Right lobe of liver (tissue), 6 donors: ENCODE measurements at regions not wholly inside any gene's neighbourhood (a gene's known extent, or its start where the extent isn't known, plus 50 kb on each side); places are given as distances from the start of the nearest gene placed in this dataset.

Experiments
- ATAC-seq, 4 donors: fragments of 200-7000 bp; cut with Tn5 transposase; one replicate each; pipeline ENCODE4 v1.9.1; 2020; ENCODE audit warnings: mild to moderate bottlenecking in 4 of 4, moderate library complexity in 4 of 4
- DNase-seq, 3 donors: peaks; one replicate each; pipeline ENCODE4 v3.0.0-alpha.2; 2020
- H3K27ac ChIP-seq, 3 donors: fragments of 200-600 bp; one replicate each; pipeline ENCODE4 v1.8.0; 2022
- H3K27me3 ChIP-seq, 2 donors: fragments of 200-600 bp; one replicate each; pipeline ENCODE4 v1.8.0; 2022
- H3K36me3 ChIP-seq, 4 donors: fragments of 200-600 bp; sonication (generic) in 1 of 4; one replicate each; pipeline versions ENCODE4 v1.5.1 to v1.8.0; 2017 to 2022; ENCODE audit warnings: control low read depth in 1 of 4
- H3K4me1 ChIP-seq, 4 donors: fragments of 200-600 bp; sonication (generic) in 1 of 4; one replicate each; pipeline versions ENCODE4 v1.5.1 to v1.8.0; 2017 to 2022; ENCODE audit warnings: control low read depth in 1 of 4
- H3K4me3 ChIP-seq, 3 donors: fragments of 200-600 bp; one replicate each; pipeline ENCODE4 v1.8.0; 2022
- H3K9me3 ChIP-seq, 4 donors: fragments of 200-600 bp; sonication (generic) in 1 of 4; one replicate each; pipeline versions ENCODE4 v1.5.1 to v1.8.0; 2017 to 2022; ENCODE audit warnings: control low read depth in 1 of 4
- CTCF ChIP-seq, 4 donors: fragments of 200-600 bp in 3 of 4; fragments of 450-650 bp in 1 of 4; IDR thresholded peaks; one replicate each; pipeline versions ENCODE4 v1.5.1 to v1.8.0; 2016 to 2022; ENCODE audit warnings: antibody characterized with exemption in 4 of 4, mild to moderate bottlenecking in 2 of 4
- POLR2A ChIP-seq: fragments of 450-650 bp; IDR thresholded peaks from one replicate; pipeline ENCODE4 v1.6.1; 2017; ENCODE audit warnings: antibody characterized with exemption, mild to moderate bottlenecking
- WGBS: methylation state at CpG from one replicate; pipeline ENCODE4 v1.1.6; 2018; ENCODE audit warnings: low coverage, low lambda C conversion rate; ENCODE audit not compliant: insufficient coverage; ENCODE audit errors: missing lambda C conversion rate; 5-methylcytosine and 5-hydroxymethylcytosine counted together
- intact Hi-C, 2 donors: fragments of 100-400 bp; cut with DNase I; formaldehyde crosslinking; loops; one replicate each; pipeline versions ENCODE4 v1.11.2 to v1.14.1; 2022
- donor health status: DM: no; HTN: yes; CAD: no.
- donor health status: DM: no; HTN: no; CAD: no.
- donor health status: DM: no; HTN: no; CAD: no.
- donor health status: DM: no; HTN: yes; CAD: no.
- donor health status: DM: no; HTN: yes; CAD: no.

- DNase-seq (no peak), ATAC-seq (no peak)
- TF ChIP-seq CTCF (IDR thresholded peaks at IDR 0.05) (no peak), POLR2A (no peak)
- Histone ChIP-seq H3K4me3 (no peak overlapping the region), H3K27ac (no peak overlapping the region), H3K27me3 (no peaks in the 10 kb centered on the region), H3K4me1 (no peaks in the 10 kb centered on the region), H3K9me3 (no peaks in the 10 kb centered on the region), H3K36me3 (no peaks in the 10 kb centered on the region)
- intact Hi-C loops = no loop called here
- 65% methylated on average over 2 of the region's 2 CpGs for WGBS
Measured at GRCh38 chr5:110957934-110958333, 113.6 kb upstream of the TSLP start.

- H3K9me3 ChIP-seq = no peaks in the 10 kb centered on the region
- no peaks in the 10 kb centered on the region for H3K36me3 ChIP-seq
- no peak overlapping the region for H3K4me3 ChIP-seq
- H3K27me3 ChIP-seq = no peaks in the 10 kb centered on the region
- peaks cover 0 to 13% (median 6%) of the 10 kb centered on the region in 4 donors for H3K4me1 ChIP-seq
- TF ChIP-seq CTCF (IDR thresholded peaks at IDR 0.05) (no peak), POLR2A (no peak)
- intact Hi-C loops = no loop called here
- 82% methylated on average over 3 of the region's 3 CpGs for WGBS
- DNase-seq (no peak), ATAC-seq (no peak)
- H3K27ac ChIP-seq = no peak overlapping the region
Measured at GRCh38 chr5:110963495-110963894, 108.0 kb upstream of the TSLP start.

- 75% methylated on average over 3 of the region's 3 CpGs for WGBS
- DNase-seq (no peak), ATAC-seq (no peak)
- Histone ChIP-seq H3K4me3 (no peak overlapping the region), H3K27me3 (no peaks in the 10 kb centered on the region), H3K4me1 (peaks cover 0 to 22% (median 6%) of the 10 kb centered on the region in 4 donors), H3K9me3 (no peaks in the 10 kb centered on the region), H3K36me3 (no peaks in the 10 kb centered on the region), H3K27ac (no peak overlapping the region)
- TF ChIP-seq POLR2A (no peak), CTCF (IDR thresholded peaks at IDR 0.05) (no peak)
- intact Hi-C loops = no loop called here
Measured at GRCh38 chr5:110965773-110966581, 105.5 kb upstream of the TSLP start.

GRCh38 chr5:110968246-110969005 is 103.1 kb upstream of the TSLP start:
- DNase-seq = no peak
- intact Hi-C loops = no loop called here
- TF ChIP-seq POLR2A (no peak), CTCF (IDR thresholded peaks at IDR 0.05) (no peak)
- Histone ChIP-seq H3K27ac (peak overlapping the region; percentile 1 to 66 (median 62)), H3K4me1 (peaks cover 0 to 22% (median 6%) of the 10 kb centered on the region in 4 donors), H3K27me3 (no peaks in the 10 kb centered on the region), H3K4me3 (peak overlapping the region in 1 of 3 donors; percentile 3), H3K36me3 (no peaks in the 10 kb centered on the region), H3K9me3 (no peaks in the 10 kb centered on the region)
- ATAC-seq = peak; percentile 82 to 88 (median 86)
- 25% methylated on average over 4 of the region's 4 CpGs for WGBS
